ENCODE measurements at regions not wholly inside any gene's neighbourhood (a gene's known extent, or its start where the extent isn't known, plus 50 kb on each side); places are given as distances from the start of the nearest gene placed in this dataset.

- DNase-seq (no peak), ATAC-seq (peak in 1 of 2 donors; percentile 75)
- intact Hi-C loops (cut with DNase I), result no loop called here
Measured at GRCh38 chr19:21604951-21605476, 99.6 kb downstream of the ZNF429 start.

All from left cardiac atrium (tissue), 4 donors.